Memory B cell (primary cell): ENCODE measurements at regions not wholly inside any gene's neighbourhood (a gene's known extent, or its start where the extent isn't known, plus 50 kb on each side); places are given as distances from the start of the nearest gene placed in this dataset.

ENCODE experiments used
- ATAC-seq: fragments of 150-1000 bp; cut with Tn5 transposase; 2 replicates; pipeline ENCODE4 v1.10.0; 2021; ENCODE audit warnings: low read depth, mild to moderate bottlenecking, moderate library complexity
- DNase-seq, 2 donors: peaks; one replicate each; pipeline ENCODE4 v3.0.0; 2022; ENCODE audit warnings: low spot score in 2 of 2
- H3K27ac Mint-ChIP-seq: one replicate; pipeline ENCODE4 v1.8.0; 2022; ENCODE audit warnings: mild to moderate bottlenecking, moderate library complexity, mixed read lengths
- H3K27me3 Mint-ChIP-seq: one replicate; pipeline ENCODE4 v1.8.0; 2022; ENCODE audit warnings: mixed read lengths
- H3K36me3 Mint-ChIP-seq: one replicate; pipeline ENCODE4 v1.8.0; 2022; ENCODE audit warnings: mild to moderate bottlenecking, mixed read lengths
- H3K4me1 Mint-ChIP-seq: one replicate; pipeline ENCODE4 v1.8.0; 2022; ENCODE audit warnings: mixed read lengths
- H3K4me3 Mint-ChIP-seq: one replicate; pipeline ENCODE4 v1.8.0; 2022; ENCODE audit warnings: mild to moderate bottlenecking, moderate library complexity, mixed read lengths
- H3K9me3 Mint-ChIP-seq: one replicate; pipeline ENCODE4 v1.8.0; 2022; ENCODE audit warnings: mixed read lengths

DNA sequence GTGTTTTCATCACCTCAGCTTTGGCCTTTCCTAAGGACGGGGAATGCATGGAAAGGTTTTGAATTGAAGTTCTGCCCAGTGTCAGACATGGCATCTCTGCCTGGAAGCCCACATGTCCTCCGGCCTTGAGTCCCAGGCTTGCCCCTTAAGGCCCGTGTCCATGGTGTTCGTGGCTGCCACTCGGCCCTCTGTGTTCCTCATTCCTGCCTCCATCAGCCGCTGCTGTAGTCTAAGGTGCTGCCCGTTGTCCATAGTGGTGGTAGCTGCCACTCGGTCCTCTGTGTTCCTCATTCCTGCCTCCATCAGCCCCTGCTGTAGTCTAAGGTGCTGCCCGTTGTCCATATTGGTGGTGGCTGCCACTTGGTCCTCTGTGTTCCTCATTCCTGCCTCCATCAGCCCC lies 180.7 kb upstream of the SHH start:
- H3K27ac Mint-ChIP-seq: no peak overlapping the region
- DNase-seq: no peak
- no peak overlapping the region for H3K4me3 Mint-ChIP-seq
- peaks cover 9% of the 10 kb centered on the region for H3K9me3 Mint-ChIP-seq
- ATAC-seq: no peak
- peaks cover 3% of the 10 kb centered on the region for H3K27me3 Mint-ChIP-seq
- H3K4me1 Mint-ChIP-seq: no peaks in the 10 kb centered on the region
- no peaks in the 10 kb centered on the region for H3K36me3 Mint-ChIP-seq

DNA sequence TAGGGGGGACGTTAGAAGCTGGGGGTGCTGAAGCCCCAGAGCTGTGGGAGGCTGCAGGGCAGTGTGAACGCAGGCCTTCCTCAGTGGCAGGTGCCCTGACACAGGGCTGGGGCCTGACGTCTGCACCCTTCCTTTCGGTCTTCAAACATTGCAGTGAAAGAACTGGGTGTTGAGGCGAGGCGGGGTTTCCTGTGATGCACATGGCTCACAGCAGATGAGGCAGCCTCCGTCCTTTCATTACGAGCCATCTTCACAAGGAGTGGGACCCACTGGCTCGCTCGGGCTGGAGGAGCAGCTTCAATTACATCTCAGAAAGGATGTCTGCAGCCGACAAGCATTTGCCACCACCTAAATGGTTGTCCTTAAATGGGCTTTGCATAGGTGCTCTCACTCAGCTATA lies 180.3 kb upstream of the SHH start:
- Mint-ChIP-seq H3K4me1 (no peaks in the 10 kb centered on the region), H3K4me3 (no peak overlapping the region), H3K27ac (no peak overlapping the region), H3K27me3 (peaks cover 3% of the 10 kb centered on the region), H3K9me3 (peaks cover 9% of the 10 kb centered on the region), H3K36me3 (no peaks in the 10 kb centered on the region)
- DNase-seq: no peak
- ATAC-seq: no peak

DNA sequence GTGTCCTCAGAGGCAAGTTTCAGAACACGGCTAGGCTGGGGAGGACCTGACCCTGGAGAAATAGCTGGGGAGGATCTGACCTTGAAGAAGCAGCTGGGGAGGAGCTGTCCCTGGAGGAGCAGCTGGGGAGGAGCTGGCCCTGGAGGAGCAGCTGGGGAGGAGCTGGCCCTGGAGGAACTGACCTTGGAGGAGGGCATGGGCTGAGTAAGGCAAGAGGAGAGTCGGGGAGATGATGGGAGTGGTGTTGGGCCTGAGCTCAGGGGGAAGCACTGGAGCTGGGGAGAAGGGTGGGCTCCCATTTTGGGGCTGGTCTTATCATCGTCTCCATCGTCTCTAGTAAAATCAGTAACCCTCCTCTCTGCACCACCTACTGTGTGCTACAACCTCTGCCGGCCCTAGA lies 179.8 kb upstream of the SHH start:
- Mint-ChIP-seq H3K4me3 (no peak overlapping the region), H3K27ac (no peak overlapping the region), H3K9me3 (peaks cover 9% of the 10 kb centered on the region), H3K4me1 (no peaks in the 10 kb centered on the region), H3K27me3 (peaks cover 3% of the 10 kb centered on the region), H3K36me3 (no peaks in the 10 kb centered on the region)
- ATAC-seq: no peak
- DNase-seq: no peak

DNA sequence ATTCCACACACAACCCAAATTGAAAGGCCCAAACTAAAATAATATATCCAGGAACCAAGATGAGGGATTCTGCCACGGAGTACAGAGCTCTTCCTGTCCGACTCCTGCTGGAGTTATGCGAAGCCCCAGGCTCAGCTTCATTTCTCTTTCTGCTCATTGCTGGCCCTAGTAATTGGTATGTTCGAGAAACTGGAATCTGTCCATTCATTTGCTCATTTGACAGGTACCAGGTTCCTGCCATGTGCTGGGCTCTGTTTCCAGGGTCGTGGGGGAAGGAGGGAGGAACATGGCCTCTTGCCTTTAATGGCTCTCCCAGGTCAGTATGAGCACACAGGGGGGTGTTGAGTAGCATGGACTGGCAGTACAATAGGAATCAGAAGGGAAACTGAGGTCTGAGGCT lies 179.2 kb upstream of the SHH start:
- Mint-ChIP-seq H3K36me3 (no peaks in the 10 kb centered on the region), H3K9me3 (peaks cover 9% of the 10 kb centered on the region), H3K4me3 (no peak overlapping the region), H3K27ac (no peak overlapping the region), H3K27me3 (no peaks in the 10 kb centered on the region), H3K4me1 (no peaks in the 10 kb centered on the region)
- ATAC-seq (no peak), DNase-seq (no peak)

DNA sequence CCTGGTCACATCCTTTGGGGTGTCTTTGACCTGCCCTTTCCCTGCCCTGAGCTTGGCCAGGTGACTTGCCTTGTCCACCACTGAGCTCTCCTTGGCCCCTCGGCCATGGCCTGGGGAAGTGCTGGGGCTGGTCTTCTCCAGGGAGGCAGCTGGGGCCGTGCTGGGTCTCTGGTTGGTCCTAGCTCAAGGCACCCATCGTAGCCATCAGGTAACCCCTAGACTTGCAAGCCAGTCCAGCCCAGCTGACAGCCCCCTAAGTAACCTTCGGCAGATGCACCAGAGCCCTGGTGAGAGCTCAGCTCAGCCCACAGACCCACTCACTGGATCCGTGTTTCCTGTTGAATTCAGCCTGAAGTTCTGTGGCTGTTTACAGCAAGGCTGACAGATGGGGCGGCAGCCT lies 176.2 kb upstream of the SHH start:
- no peak overlapping the region for H3K4me3 Mint-ChIP-seq
- H3K27me3 Mint-ChIP-seq: peaks cover 6% of the 10 kb centered on the region
- no peak overlapping the region for H3K27ac Mint-ChIP-seq
- peaks cover 5% of the 10 kb centered on the region for H3K9me3 Mint-ChIP-seq
- no peak for DNase-seq
- no peaks in the 10 kb centered on the region for H3K4me1 Mint-ChIP-seq
- ATAC-seq: no peak
- no peaks in the 10 kb centered on the region for H3K36me3 Mint-ChIP-seq

DNA sequence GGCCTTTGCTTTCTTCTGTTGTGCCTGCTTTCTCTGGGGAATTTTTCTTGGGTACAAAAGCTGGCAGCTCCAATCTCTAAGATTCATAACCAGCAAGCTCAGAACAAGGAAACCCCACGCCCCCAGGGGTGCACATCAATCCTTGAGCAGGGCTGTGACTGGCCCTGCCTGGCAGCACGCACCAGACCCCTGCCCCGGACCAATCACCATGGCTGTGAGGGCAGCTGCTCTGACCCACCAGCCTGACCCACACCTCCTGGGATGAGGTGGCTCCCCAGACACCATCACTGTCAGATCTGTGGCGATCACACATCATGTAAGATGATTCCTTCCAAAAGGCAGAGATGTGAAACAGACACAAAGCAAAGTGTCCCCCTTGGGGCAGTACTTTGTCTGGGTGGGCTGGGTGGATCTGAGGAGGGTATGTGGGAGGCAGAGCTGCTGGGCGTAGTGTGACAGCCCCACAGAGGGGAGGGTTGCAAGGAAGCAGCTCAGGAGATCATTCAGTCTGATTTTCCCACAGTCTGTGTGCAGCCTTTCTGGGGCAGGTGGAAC lies 175.5 kb upstream of the SHH start:
- Mint-ChIP-seq H3K36me3 (no peaks in the 10 kb centered on the region), H3K4me3 (no peak overlapping the region), H3K27ac (no peak overlapping the region), H3K27me3 (peaks cover 6% of the 10 kb centered on the region), H3K4me1 (no peaks in the 10 kb centered on the region), H3K9me3 (peaks cover 5% of the 10 kb centered on the region)
- DNase-seq (no peak), ATAC-seq (no peak)

DNA sequence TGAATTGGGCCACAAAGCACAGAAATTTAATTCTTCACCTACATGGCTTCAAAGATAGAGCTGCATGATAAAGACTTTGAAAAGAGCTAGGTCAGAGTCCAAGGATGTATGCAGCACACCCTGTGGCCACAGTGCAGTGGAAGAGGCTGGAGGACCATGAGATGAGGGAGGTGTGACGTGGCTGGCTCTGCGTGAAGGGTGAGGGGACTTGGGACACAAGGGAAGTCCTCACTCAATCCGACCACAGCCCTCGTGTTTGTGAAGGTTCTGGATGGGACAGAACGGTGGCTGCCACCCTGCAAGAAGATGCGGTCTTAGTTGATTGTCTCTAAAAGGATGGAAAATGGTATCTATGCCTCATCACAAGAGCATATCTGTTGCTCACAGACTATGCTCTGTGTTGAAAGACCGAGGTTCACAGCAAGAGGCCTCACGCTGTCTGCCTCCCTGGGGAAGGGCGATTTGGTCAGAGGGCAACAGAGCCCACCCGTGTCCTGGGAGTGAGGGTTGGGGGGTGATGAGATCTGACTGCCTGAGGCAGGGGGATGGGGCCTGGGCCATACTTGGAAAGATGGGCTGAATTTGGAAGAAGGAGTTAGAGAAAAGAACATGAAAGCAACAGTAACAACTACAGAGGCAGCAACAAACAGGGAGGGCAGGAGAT lies 174.4 kb upstream of the SHH start:
- no peak for DNase-seq
- peaks cover 11% of the 10 kb centered on the region for H3K27me3 Mint-ChIP-seq
- ATAC-seq: no peak
- H3K36me3 Mint-ChIP-seq: no peaks in the 10 kb centered on the region
- no peak overlapping the region for H3K27ac Mint-ChIP-seq
- no peaks in the 10 kb centered on the region for H3K4me1 Mint-ChIP-seq
- H3K9me3 Mint-ChIP-seq: peaks cover 8% of the 10 kb centered on the region
- no peak overlapping the region for H3K4me3 Mint-ChIP-seq

DNA sequence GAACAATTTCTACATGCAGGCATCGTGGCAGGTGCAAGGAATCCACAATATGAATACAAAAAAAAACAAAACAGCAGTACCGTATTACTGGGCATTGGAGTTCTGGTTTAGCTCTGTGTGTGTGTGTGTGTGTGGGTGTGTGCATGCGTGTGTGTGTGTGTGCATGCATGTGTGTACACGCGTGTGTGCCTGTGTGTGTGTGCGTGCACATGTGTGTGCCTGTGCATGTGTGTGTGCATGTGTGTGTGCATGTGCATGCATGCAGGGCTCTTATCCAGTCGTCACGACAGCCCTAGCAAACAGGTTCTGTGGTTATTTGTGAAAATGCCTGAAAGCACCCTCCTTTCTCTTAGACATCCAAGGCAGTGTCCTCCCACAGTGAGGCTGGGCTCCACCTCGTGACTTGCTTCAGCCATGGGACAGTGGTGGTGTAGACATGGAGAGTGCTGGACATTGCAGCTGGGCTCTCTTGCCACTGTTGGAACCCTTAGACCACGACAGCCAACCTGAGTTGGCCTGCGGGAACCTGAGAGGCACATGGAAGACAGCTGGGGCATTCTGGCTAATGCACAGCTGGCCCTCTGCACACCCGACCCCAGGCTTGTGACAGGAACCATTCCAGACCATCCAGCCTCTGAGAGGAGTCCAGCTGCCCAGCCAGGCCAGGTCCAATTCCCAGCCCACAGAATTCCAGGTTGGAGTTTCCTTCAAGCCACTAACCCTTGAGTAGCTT lies 173.4 kb upstream of the SHH start:
- Mint-ChIP-seq H3K27me3 (peaks cover 13% of the 10 kb centered on the region), H3K4me3 (no peak overlapping the region), H3K9me3 (peaks cover 10% of the 10 kb centered on the region), H3K4me1 (no peaks in the 10 kb centered on the region), H3K27ac (no peak overlapping the region), H3K36me3 (no peaks in the 10 kb centered on the region)
- ATAC-seq (no peak), DNase-seq (no peak)

DNA sequence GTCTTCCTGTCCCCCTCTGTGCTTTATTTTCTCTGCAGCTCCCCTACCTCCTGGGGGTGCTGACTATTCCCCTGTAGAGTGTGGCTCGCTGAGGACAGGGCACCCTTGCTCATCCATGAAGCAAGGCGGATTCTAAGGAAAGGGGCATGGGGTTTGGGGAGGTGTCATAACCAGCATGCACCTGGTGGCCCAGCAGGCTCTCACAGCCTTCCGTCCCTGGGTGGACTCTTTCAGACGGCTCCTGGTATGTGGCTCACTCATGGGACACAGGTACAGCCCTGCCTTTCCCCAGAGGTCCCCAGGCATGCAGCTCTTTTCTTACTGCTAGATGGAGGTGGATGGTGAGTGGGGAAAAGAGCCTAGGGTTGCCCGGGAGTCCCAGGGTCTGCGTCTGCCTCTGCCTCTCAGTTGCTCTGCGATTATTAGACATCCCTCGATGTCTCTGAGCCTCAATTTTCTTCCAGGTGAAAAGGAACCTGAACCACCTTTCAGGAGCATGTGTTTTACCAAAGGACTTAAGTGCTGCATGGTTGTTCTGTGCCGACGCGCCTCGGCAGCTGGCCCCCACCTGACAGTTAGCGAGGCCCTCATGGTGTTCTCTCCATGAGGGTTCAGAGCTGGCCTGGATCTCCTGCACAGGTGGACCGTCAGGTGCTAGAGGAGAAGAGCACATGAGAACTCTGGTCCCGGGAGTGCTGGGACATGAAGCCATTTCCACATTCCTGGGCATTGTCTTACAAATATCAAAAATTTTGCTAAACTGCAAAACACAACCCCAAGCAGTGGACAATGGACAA lies 172.5 kb upstream of the SHH start:
- ATAC-seq (no peak), DNase-seq (no peak)
- Mint-ChIP-seq H3K27me3 (peaks cover 13% of the 10 kb centered on the region), H3K36me3 (no peaks in the 10 kb centered on the region), H3K4me3 (no peak overlapping the region), H3K9me3 (peaks cover 7% of the 10 kb centered on the region), H3K4me1 (no peaks in the 10 kb centered on the region), H3K27ac (no peak overlapping the region)

DNA sequence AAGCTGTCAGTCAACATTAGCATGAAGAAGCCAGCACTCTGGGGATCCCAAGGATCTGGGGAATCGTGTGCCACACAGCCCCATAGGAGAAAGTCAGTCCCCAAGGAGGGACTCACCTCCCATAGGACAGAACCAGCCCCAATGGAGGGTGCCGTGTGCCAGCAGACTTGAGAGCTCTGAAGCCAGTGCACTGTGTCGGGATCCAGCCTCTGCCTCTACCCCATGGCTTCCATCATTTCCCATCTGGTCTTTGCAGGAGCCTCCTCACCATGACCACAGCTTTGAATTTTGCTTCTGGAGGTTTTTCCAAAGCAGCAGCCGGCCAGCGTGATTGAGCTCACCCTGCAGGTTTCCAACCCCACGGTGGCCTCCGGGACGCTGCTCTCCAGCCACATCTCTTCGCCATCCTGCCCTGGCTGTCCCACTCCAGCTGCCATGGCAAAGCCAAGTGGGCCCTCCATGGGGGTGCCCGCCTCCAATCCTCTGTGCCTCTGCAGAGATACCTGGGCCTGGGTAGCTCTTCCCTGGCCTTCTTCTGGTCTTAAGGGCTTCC lies 171.8 kb upstream of the SHH start:
- no peaks in the 10 kb centered on the region for H3K36me3 Mint-ChIP-seq
- H3K9me3 Mint-ChIP-seq: peaks cover 5% of the 10 kb centered on the region
- H3K4me1 Mint-ChIP-seq: no peaks in the 10 kb centered on the region
- no peak overlapping the region for H3K27ac Mint-ChIP-seq
- no peak overlapping the region for H3K4me3 Mint-ChIP-seq
- H3K27me3 Mint-ChIP-seq: peaks cover 13% of the 10 kb centered on the region
- ATAC-seq (no peak), DNase-seq (no peak)

DNA sequence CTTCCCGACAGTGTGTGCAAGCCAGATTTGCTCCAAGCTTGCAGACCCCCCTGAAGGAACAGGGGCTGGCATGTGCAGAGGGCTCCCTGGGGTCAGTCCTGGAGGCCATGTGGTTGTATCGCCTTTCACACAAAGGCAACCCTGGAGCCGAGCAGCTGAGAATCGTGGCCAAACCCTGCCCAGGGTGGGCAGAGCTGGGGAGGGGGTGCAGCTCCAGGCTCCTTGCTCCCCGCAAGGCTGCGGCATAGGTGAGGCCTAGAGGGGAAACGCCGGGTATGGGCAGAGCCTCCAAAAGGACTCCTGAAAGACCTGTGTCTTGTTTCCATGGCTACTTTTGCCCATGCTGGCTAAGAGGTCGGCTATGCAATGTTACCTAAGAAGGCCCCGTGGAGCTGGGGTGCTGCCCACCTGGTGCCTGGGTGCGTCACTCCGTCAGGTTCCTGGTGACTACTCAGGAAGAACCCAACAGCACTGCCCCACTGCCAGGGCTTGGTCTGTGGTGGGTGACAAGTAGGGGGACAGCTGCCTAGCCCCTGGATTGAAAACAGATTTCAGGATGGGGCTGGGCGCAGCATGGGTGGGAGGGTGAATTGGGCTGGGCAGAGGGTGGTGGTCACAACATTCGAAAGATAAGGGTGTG lies 171.0 kb upstream of the SHH start:
- Mint-ChIP-seq H3K4me3 (no peak overlapping the region), H3K9me3 (peaks cover 5% of the 10 kb centered on the region), H3K27me3 (peaks cover 13% of the 10 kb centered on the region), H3K27ac (no peak overlapping the region), H3K36me3 (no peaks in the 10 kb centered on the region), H3K4me1 (no peaks in the 10 kb centered on the region)
- DNase-seq (no peak), ATAC-seq (no peak)

DNA sequence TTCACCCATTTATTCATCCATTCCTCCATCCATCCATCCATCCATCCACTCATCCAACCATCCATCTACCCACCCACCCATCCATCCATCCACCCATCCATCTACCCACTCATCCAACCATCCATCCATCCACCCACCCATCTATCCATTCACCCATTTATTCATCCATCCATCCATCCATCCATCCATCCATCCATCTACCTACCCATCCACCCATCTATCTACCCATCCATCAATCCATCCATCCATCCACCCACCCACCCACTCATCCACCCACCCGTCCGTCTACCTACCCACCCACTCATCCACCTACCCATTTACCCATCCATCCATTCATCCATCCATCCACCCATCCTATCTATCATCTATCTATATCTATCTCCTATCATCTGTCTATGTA lies 169.4 kb upstream of the SHH start:
- no peaks in the 10 kb centered on the region for H3K4me1 Mint-ChIP-seq
- no peaks in the 10 kb centered on the region for H3K36me3 Mint-ChIP-seq
- no peak for DNase-seq
- H3K27ac Mint-ChIP-seq: no peak overlapping the region
- H3K27me3 Mint-ChIP-seq: peaks cover 13% of the 10 kb centered on the region
- H3K9me3 Mint-ChIP-seq: peaks cover 5% of the 10 kb centered on the region
- no peak for ATAC-seq
- no peak overlapping the region for H3K4me3 Mint-ChIP-seq

DNA sequence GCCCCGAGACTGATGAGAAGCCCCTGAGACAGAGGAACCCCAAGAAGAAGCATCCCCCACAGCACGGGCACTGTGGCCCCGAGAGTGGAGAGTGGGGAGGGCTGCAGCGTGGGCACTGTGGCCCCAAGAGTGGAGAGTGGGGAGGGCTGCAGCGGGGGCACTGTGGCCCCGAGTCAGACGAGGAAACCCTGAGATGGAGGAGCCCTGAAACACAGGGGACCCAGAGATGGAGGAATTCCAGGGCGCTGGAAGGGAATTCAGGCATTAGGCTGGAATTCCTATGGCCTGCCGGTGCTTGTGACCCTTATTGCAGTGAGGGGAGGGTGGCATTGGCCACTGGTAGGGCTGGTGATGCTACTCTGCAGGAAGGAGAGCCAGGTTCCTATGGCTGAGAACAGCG lies 168.6 kb upstream of the SHH start:
- ATAC-seq: no peak
- DNase-seq: no peak

DNA sequence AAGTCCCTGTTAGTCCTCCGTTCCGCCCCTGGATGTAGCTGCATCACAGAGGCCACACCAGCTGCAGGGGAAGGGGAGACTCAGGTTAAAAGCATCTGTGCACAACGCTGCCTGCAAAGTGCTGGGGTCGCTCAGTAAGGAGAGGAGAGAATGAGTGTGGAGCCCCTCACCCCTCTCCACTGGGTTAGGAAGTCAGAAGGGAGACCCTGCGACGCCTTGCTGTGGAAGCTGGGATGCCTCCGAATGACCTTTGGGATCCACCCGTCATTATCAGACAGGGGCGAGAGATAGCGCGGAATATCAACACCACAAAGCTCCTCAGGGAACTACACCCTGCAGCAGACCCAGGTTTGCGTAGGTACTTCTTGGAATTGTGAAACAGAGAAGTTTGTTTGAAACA lies 167.7 kb upstream of the SHH start:
- Mint-ChIP-seq H3K27me3 (peaks cover 11% of the 10 kb centered on the region), H3K4me3 (no peak overlapping the region), H3K9me3 (peaks cover 5% of the 10 kb centered on the region), H3K36me3 (no peaks in the 10 kb centered on the region), H3K4me1 (no peaks in the 10 kb centered on the region), H3K27ac (no peak overlapping the region)
- DNase-seq: no peak
- no peak for ATAC-seq

More for the DNA sequence above, 168.6 kb upstream of the SHH start:
- H3K36me3 Mint-ChIP-seq: no peaks in the 10 kb centered on the region
- peaks cover 5% of the 10 kb centered on the region for H3K9me3 Mint-ChIP-seq
- H3K4me3 Mint-ChIP-seq: no peak overlapping the region
- H3K27ac Mint-ChIP-seq: no peak overlapping the region
- H3K27me3 Mint-ChIP-seq: peaks cover 13% of the 10 kb centered on the region
- H3K4me1 Mint-ChIP-seq: no peaks in the 10 kb centered on the region
